GM23338 (cell line): ENCODE measurements at regions not wholly inside any gene's neighbourhood (a gene's known extent, or its start where the extent isn't known, plus 50 kb on each side); places are given as distances from the start of the nearest gene placed in this dataset.
A peak's percentile ranks its signal among the peaks of the same experiment; 100 is the strongest.

Experiments used
- ATAC-seq: fragments of 200-7000 bp; cut with Tn5 transposase; 3 replicates; pipeline ENCODE4 v1.9.1; 2020
- DNase-seq: peaks from one replicate; pipeline ENCODE4 v3.0.0-alpha.2; 2015; ENCODE audit warnings: low spot score
- H2AFZ ChIP-seq: fragments of 200-600 bp; sonication (generic); 2 replicates; pipeline ENCODE4 v1.8.0; 2016; ENCODE audit warnings: antibody characterized with exemption, mild to moderate bottlenecking, moderate library complexity
- H3F3A ChIP-seq: fragments of 200-600 bp; sonication (generic); replicated peaks from 2 replicates; pipeline ENCODE4 v1.8.0; 2017; ENCODE audit warnings: antibody characterized with exemption, mixed run types, low read depth
- H3K27ac ChIP-seq: fragments of 200-600 bp; sonication (generic); 2 replicates; pipeline ENCODE4 v1.6.1; 2016; ENCODE audit warnings: low read depth
- H3K27me3 ChIP-seq: fragments of 200-600 bp; sonication (generic); 2 replicates; pipeline ENCODE4 v1.8.0; 2016; ENCODE audit warnings: mild to moderate bottlenecking, mixed run types, moderate library complexity; ENCODE audit not compliant: insufficient read depth
- H3K36me3 ChIP-seq: fragments of 200-600 bp; sonication (generic); 2 replicates; pipeline ENCODE4 v1.8.0; 2016; ENCODE audit warnings: mild to moderate bottlenecking; ENCODE audit not compliant: insufficient read depth
- H3K4me1 ChIP-seq: fragments of 200-600 bp; sonication (generic); 2 replicates; pipeline ENCODE4 v1.8.0; 2016; ENCODE audit warnings: mild to moderate bottlenecking, moderate library complexity; ENCODE audit not compliant: insufficient read depth
- H3K4me2 ChIP-seq: fragments of 200-600 bp; sonication (generic); 2 replicates; pipeline ENCODE4 v1.7.1; 2017; ENCODE audit warnings: mixed run types
- H3K4me3 ChIP-seq: fragments of 200-600 bp; sonication (generic); 2 replicates; pipeline ENCODE4 v1.6.1; 2016; ENCODE audit warnings: mixed run types
- H3K79me2 ChIP-seq: fragments of 200-600 bp; sonication (generic); replicated peaks from 2 replicates; pipeline ENCODE4 v1.8.0; 2017; ENCODE audit warnings: mild to moderate bottlenecking; ENCODE audit not compliant: insufficient read depth
- H3K9me2 ChIP-seq: fragments of 200-600 bp; sonication (generic); 2 replicates; pipeline ENCODE4 v1.8.0; 2017; ENCODE audit not compliant: insufficient read depth
- H4K20me1 ChIP-seq: fragments of 200-600 bp; sonication (generic); replicated peaks from 2 replicates; pipeline ENCODE4 v1.8.0; 2017; ENCODE audit warnings: mild to moderate bottlenecking; ENCODE audit not compliant: insufficient read depth
- H3K27ac Mint-ChIP-seq: 2 replicates; pipeline ENCODE4 v1.8.0; 2020; ENCODE audit warnings: inconsistent platforms, mild to moderate bottlenecking, moderate library complexity, mixed read lengths
- H3K27me3 Mint-ChIP-seq: 3 replicates; pipeline ENCODE4 v1.8.0; 2022; ENCODE audit warnings: low read depth, mild to moderate bottlenecking, moderate library complexity, mixed read lengths, inconsistent platforms; ENCODE audit not compliant: insufficient read depth, poor library complexity
- H3K36me3 Mint-ChIP-seq: 3 replicates; pipeline ENCODE4 v1.8.0; 2021; ENCODE audit warnings: low read depth, mild to moderate bottlenecking, inconsistent platforms, moderate library complexity, mixed read lengths
- H3K4me1 Mint-ChIP-seq: 3 replicates; pipeline ENCODE4 v1.8.0; 2020; ENCODE audit warnings: mild to moderate bottlenecking, inconsistent platforms, mixed read lengths
- H3K4me3 Mint-ChIP-seq: 3 replicates; pipeline ENCODE4 v1.8.0; 2021; ENCODE audit warnings: moderate library complexity, mild to moderate bottlenecking, inconsistent platforms, mixed read lengths
- H3K9me3 Mint-ChIP-seq: 3 replicates; pipeline ENCODE4 v1.8.0; 2020; ENCODE audit warnings: moderate library complexity, mild to moderate bottlenecking, inconsistent platforms, mixed read lengths
- CREB1 ChIP-seq: fragments of 250-450 bp; sonication (Bioruptor Pico); IDR thresholded peaks from 2 replicates; pipeline ENCODE4 v1.5.0; 2020; ENCODE audit warnings: low read depth, mild to moderate bottlenecking, moderate library complexity
- EZH2 ChIP-seq: fragments of 200-600 bp; sonication (generic); IDR thresholded peaks from one replicate; pipeline ENCODE4 v1.8.0; 2017; ENCODE audit warnings: antibody characterized with exemption, mild to moderate bottlenecking, low read depth; ENCODE audit not compliant: unreplicated experiment
- EZH2phosphoT487 ChIP-seq: fragments of 200-600 bp; sonication (generic); IDR thresholded peaks from one replicate; pipeline ENCODE4 v1.8.1; 2018; ENCODE audit warnings: antibody characterized with exemption; ENCODE audit not compliant: unreplicated experiment
- JUNB ChIP-seq: IDR thresholded peaks from one replicate; pipeline ENCODE4 v1.6.1; 2016; ENCODE audit warnings: antibody characterized with exemption; ENCODE audit not compliant: unreplicated experiment
- NANOG ChIP-seq: IDR thresholded peaks from 2 replicates; pipeline ENCODE4 v1.6.1; 2016; ENCODE audit warnings: antibody characterized with exemption, borderline replicate concordance
- POLR2AphosphoS5 ChIP-seq: IDR thresholded peaks from 2 replicates; pipeline ENCODE4 v1.6.1; 2016; ENCODE audit warnings: antibody characterized with exemption, low read depth
- STAT1 ChIP-seq: IDR thresholded peaks from one replicate; pipeline ENCODE4 v1.6.1; 2016; ENCODE audit warnings: antibody characterized with exemption; ENCODE audit not compliant: unreplicated experiment
- ZNF331 ChIP-seq: fragments of 250-450 bp; sonication (Bioruptor Pico); IDR thresholded peaks from 2 replicates; pipeline ENCODE4 v1.5.0; 2020; ENCODE audit warnings: low read depth, mild to moderate bottlenecking, moderate library complexity
- TF ChIP-seq, protein P1 (sequence below): fragments of 250-450 bp; sonication (Bioruptor Pico); IDR thresholded peaks from 2 replicates; pipeline ENCODE4 v1.5.0; 2020; ENCODE audit warnings: mild to moderate bottlenecking, moderate library complexity
- TF ChIP-seq, protein P2 (sequence below): IDR thresholded peaks from 2 replicates; pipeline ENCODE4 v1.6.1; 2016; ENCODE audit warnings: antibody characterized with exemption
- TF ChIP-seq, protein P3 (sequence below): IDR thresholded peaks from one replicate; pipeline ENCODE4 v1.6.1; 2018; ENCODE audit warnings: antibody characterized with exemption; ENCODE audit not compliant: unreplicated experiment
- TF ChIP-seq, protein P4 (sequence below), 2 experiments: fragments of 200-600 bp in 1 of 2; sonication (generic) in 1 of 2; conservative IDR thresholded peaks; 2 replicates each; pipeline versions ENCODE4 v1.5.1 to v1.6.1; 2016 to 2017; ENCODE audit warnings: antibody characterized with exemption in 2 of 2, low read depth in 2 of 2, mild to moderate bottlenecking in 2 of 2, moderate library complexity in 1 of 2

DNA sequence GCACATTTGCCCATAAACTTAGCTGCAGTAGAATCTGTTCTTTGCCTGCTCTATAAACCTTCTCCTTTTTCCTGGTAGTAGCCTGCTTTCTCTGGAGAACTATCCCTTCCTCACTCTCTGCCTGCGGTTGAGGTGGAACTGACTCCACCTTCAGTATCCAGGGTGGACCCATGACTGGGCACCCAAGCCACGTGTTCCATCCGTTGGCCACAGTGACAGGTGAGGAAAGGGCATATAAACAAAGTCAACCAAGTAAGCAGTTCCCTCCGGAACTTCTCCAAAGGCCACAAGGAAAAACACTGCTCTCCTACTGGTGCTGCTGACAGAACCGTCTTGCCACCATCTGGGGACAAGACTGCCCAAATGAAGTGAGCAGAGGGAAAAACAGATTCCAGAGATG lies 218.8 kb downstream of the TFAP2A start (continued):
- no peak for TF ChIP-seq EZH2
- no peak for TF ChIP-seq JUNB
- no peak for TF ChIP-seq CREB1 (CRISPR knock-in tag)

DNA sequence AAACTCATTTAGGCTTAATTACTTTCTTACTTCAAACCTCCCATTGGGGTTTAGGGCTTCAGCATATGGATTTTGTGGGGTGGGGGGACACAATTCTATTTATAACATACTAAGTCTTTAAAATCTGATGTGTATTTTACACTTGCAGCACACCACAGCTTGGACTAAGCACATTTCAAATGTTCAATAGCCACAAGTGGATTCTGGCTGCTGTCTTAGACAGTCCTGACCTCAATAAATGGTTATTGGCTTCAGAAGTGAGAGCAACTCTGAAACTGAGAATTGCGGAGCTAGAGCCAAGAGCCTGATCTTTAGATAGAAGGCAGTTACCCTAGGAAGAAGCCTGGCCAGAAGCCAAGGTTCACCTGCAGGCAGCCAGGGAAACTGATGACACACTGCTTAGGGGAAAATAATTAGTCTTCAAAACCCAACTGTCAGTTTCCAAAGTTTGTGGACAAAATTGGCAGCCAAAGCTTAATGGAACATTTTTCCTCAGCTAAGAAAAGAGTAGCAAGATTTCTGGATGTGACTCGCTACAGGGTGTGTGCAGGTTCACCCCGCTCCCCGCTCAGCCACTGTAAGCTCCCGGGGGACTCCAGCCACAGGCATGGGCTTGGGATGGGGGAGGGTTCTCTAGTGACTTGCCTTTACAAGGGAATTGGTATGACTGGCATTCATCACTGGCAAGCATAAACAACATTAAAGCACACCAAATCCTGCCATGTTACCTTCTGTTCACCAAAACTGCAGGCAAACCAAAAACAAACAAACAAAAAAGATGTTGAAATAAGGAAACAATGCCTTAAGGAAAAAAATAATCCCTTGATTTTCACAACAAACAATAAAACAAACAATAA lies 219.8 kb downstream of the TFAP2A start:
- H3K4me3 ChIP-seq, result no peak overlapping the region
- no peaks in the 10 kb centered on the region for H3F3A ChIP-seq
- H3K36me3 ChIP-seq, result no peaks in the 10 kb centered on the region
- H3K9me2 ChIP-seq, result peaks cover 5% of the 10 kb centered on the region; the same call in 1 of the 2 replicates
- no peak overlapping the region for H3K27ac ChIP-seq
- H3K9me3 Mint-ChIP-seq, result 0 out of 3 replicates have a peak, but pooled peaks cover under 1% of the 10 kb centered on the region
- no peak overlapping the region for H3K4me2 ChIP-seq
- H3K36me3 Mint-ChIP-seq, result no peaks in the 10 kb centered on the region
- H3K27ac Mint-ChIP-seq, result no peak overlapping the region
- no peak overlapping the region for H3K4me3 Mint-ChIP-seq
- peak; percentile 11 for DNase-seq
- H4K20me1 ChIP-seq, result no peaks in the 10 kb centered on the region
- H3K4me1 ChIP-seq, result no peaks in the 10 kb centered on the region
- ATAC-seq, result peak; percentile 57
- H3K27me3 ChIP-seq, result no peaks in the 10 kb centered on the region
- H2AFZ ChIP-seq, result no peak overlapping the region
- H3K4me1 Mint-ChIP-seq, result no peaks in the 10 kb centered on the region
- no peaks in the 10 kb centered on the region for H3K79me2 ChIP-seq
- H3K27me3 Mint-ChIP-seq, result peaks cover 2% of the 10 kb centered on the region
- TF ChIP-seq NANOG, result no peak
- TF ChIP-seq STAT1, result no peak
- TF ChIP-seq, protein P1, sequence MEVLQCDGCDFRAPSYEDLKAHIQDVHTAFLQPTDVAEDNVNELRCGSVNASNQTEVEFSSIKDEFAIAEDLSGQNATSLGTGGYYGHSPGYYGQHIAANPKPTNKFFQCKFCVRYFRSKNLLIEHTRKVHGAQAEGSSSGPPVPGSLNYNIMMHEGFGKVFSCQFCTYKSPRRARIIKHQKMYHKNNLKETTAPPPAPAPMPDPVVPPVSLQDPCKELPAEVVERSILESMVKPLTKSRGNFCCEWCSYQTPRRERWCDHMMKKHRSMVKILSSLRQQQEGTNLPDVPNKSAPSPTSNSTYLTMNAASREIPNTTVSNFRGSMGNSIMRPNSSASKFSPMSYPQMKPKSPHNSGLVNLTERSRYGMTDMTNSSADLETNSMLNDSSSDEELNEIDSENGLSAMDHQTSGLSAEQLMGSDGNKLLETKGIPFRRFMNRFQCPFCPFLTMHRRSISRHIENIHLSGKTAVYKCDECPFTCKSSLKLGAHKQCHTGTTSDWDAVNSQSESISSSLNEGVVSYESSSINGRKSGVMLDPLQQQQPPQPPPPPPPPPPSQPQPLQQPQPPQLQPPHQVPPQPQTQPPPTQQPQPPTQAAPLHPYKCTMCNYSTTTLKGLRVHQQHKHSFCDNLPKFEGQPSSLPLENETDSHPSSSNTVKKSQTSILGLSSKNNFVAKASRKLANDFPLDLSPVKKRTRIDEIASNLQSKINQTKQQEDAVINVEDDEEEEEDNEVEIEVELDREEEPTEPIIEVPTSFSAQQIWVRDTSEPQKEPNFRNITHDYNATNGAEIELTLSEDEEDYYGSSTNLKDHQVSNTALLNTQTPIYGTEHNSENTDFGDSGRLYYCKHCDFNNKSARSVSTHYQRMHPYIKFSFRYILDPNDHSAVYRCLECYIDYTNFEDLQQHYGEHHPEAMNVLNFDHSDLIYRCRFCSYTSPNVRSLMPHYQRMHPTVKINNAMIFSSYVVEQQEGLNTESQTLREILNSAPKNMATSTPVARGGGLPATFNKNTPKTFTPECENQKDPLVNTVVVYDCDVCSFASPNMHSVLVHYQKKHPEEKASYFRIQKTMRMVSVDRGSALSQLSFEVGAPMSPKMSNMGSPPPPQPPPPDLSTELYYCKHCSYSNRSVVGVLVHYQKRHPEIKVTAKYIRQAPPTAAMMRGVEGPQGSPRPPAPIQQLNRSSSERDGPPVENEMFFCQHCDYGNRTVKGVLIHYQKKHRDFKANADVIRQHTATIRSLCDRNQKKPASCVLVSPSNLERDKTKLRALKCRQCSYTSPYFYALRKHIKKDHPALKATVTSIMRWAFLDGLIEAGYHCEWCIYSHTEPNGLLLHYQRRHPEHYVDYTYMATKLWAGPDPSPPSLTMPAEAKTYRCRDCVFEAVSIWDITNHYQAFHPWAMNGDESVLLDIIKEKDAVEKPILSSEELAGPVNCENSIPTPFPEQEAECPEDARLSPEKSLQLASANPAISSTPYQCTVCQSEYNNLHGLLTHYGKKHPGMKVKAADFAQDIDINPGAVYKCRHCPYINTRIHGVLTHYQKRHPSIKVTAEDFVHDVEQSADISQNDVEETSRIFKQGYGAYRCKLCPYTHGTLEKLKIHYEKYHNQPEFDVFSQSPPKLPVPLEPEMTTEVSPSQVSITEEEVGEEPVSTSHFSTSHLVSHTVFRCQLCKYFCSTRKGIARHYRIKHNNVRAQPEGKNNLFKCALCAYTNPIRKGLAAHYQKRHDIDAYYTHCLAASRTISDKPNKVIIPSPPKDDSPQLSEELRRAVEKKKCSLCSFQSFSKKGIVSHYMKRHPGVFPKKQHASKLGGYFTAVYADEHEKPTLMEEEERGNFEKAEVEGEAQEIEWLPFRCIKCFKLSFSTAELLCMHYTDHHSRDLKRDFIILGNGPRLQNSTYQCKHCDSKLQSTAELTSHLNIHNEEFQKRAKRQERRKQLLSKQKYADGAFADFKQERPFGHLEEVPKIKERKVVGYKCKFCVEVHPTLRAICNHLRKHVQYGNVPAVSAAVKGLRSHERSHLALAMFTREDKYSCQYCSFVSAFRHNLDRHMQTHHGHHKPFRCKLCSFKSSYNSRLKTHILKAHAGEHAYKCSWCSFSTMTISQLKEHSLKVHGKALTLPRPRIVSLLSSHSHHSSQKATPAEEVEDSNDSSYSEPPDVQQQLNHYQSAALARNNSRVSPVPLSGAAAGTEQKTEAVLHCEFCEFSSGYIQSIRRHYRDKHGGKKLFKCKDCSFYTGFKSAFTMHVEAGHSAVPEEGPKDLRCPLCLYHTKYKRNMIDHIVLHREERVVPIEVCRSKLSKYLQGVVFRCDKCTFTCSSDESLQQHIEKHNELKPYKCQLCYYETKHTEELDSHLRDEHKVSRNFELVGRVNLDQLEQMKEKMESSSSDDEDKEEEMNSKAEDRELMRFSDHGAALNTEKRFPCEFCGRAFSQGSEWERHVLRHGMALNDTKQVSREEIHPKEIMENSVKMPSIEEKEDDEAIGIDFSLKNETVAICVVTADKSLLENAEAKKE (CRISPR knock-in tag), result no peak
- TF ChIP-seq, protein P2, sequence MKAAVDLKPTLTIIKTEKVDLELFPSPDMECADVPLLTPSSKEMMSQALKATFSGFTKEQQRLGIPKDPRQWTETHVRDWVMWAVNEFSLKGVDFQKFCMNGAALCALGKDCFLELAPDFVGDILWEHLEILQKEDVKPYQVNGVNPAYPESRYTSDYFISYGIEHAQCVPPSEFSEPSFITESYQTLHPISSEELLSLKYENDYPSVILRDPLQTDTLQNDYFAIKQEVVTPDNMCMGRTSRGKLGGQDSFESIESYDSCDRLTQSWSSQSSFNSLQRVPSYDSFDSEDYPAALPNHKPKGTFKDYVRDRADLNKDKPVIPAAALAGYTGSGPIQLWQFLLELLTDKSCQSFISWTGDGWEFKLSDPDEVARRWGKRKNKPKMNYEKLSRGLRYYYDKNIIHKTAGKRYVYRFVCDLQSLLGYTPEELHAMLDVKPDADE, result no peak
- TF ChIP-seq CREB1 (CRISPR knock-in tag), result no peak
- no peak for TF ChIP-seq ZNF331 (CRISPR knock-in tag)
- TF ChIP-seq, protein P3, sequence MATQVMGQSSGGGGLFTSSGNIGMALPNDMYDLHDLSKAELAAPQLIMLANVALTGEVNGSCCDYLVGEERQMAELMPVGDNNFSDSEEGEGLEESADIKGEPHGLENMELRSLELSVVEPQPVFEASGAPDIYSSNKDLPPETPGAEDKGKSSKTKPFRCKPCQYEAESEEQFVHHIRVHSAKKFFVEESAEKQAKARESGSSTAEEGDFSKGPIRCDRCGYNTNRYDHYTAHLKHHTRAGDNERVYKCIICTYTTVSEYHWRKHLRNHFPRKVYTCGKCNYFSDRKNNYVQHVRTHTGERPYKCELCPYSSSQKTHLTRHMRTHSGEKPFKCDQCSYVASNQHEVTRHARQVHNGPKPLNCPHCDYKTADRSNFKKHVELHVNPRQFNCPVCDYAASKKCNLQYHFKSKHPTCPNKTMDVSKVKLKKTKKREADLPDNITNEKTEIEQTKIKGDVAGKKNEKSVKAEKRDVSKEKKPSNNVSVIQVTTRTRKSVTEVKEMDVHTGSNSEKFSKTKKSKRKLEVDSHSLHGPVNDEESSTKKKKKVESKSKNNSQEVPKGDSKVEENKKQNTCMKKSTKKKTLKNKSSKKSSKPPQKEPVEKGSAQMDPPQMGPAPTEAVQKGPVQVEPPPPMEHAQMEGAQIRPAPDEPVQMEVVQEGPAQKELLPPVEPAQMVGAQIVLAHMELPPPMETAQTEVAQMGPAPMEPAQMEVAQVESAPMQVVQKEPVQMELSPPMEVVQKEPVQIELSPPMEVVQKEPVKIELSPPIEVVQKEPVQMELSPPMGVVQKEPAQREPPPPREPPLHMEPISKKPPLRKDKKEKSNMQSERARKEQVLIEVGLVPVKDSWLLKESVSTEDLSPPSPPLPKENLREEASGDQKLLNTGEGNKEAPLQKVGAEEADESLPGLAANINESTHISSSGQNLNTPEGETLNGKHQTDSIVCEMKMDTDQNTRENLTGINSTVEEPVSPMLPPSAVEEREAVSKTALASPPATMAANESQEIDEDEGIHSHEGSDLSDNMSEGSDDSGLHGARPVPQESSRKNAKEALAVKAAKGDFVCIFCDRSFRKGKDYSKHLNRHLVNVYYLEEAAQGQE, result no peak
- TF ChIP-seq POLR2AphosphoS5, result no peak
- TF ChIP-seq EZH2phosphoT487, result no peak
- TF ChIP-seq, protein P4, sequence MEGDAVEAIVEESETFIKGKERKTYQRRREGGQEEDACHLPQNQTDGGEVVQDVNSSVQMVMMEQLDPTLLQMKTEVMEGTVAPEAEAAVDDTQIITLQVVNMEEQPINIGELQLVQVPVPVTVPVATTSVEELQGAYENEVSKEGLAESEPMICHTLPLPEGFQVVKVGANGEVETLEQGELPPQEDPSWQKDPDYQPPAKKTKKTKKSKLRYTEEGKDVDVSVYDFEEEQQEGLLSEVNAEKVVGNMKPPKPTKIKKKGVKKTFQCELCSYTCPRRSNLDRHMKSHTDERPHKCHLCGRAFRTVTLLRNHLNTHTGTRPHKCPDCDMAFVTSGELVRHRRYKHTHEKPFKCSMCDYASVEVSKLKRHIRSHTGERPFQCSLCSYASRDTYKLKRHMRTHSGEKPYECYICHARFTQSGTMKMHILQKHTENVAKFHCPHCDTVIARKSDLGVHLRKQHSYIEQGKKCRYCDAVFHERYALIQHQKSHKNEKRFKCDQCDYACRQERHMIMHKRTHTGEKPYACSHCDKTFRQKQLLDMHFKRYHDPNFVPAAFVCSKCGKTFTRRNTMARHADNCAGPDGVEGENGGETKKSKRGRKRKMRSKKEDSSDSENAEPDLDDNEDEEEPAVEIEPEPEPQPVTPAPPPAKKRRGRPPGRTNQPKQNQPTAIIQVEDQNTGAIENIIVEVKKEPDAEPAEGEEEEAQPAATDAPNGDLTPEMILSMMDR (conservative IDR thresholded peaks at IDR 0.05; ENCODE audit: low read depth in 2 of 2), result no peak
- TF ChIP-seq EZH2, result no peak
